Fibroblast of lung (primary cell): ENCODE measurements at regions not wholly inside any gene's neighbourhood (a gene's known extent, or its start where the extent isn't known, plus 50 kb on each side); places are given as distances from the start of the nearest gene placed in this dataset.

Experiments used
- CTCF ChIP-seq, 2 donors: IDR thresholded peaks in 1 of 2; conservative IDR thresholded peaks in 1 of 2; 1 replicate in 1 of 2; 2 replicates in 1 of 2; pipeline ENCODE4 v1.5.1; 2011 to 2012; ENCODE audit warnings: low read length in 2 of 2, control low read depth in 1 of 2, inconsistent platforms in 1 of 2, low read depth in 1 of 2, mild to moderate bottlenecking in 1 of 2
- EZH2 ChIP-seq: IDR thresholded peaks from 2 replicates; pipeline ENCODE4 v1.5.1; 2012; ENCODE audit warnings: low read length, control low read depth, mild to moderate bottlenecking; ENCODE audit errors: missing control alignments

- TF ChIP-seq CTCF (conservative IDR thresholded peaks at IDR 0.05 in 1 of 2, IDR thresholded peaks at IDR 0.05 in 1 of 2; ENCODE audit: low read depth in 1 of 2, low read length in 2 of 2) (no peak), EZH2 (no peak)
Measured at GRCh38 chr20:40926928-40927327, 101.7 kb upstream of the TOP1 start.
